Lower leg skin (tissue), 3 donors: ENCODE measurements at regions not wholly inside any gene's neighbourhood (a gene's known extent, or its start where the extent isn't known, plus 50 kb on each side); places are given as distances from the start of the nearest gene placed in this dataset.

ENCODE experiments used
- CTCF ChIP-seq, 3 donors: fragments of 450-650 bp; IDR thresholded peaks; one replicate each; pipeline ENCODE4 v1.5.1; 2016; ENCODE audit warnings: antibody characterized with exemption in 3 of 3, mild to moderate bottlenecking in 3 of 3, moderate library complexity in 2 of 3
- POLR2A ChIP-seq, 2 donors: fragments of 450-650 bp; IDR thresholded peaks; one replicate each; pipeline ENCODE4 v1.6.1; 2016 to 2017; ENCODE audit warnings: antibody characterized with exemption in 2 of 2, mild to moderate bottlenecking in 1 of 2, moderate library complexity in 1 of 2

- no peak for TF ChIP-seq CTCF (IDR thresholded peaks at IDR 0.05)
- TF ChIP-seq POLR2A (IDR thresholded peaks at IDR 0.05): no peak
Observed at GRCh38 chr11:33957304-33957917, 65.5 kb upstream of the LMO2 start.
